ENCODE measurements at regions not wholly inside any gene's neighbourhood (a gene's known extent, or its start where the extent isn't known, plus 50 kb on each side); places are given as distances from the start of the nearest gene placed in this dataset.

- no peak for DNase-seq
Measured at GRCh38 chr4:100721077-100721476, 203.3 kb upstream of the EMCN start.

GRCh38 chr4:100716416-100716815 is 198.6 kb upstream of the EMCN start:
- DNase-seq, result no peak

- no peak for DNase-seq
Measured at GRCh38 chr4:100708776-100709175, 191.0 kb upstream of the EMCN start.

- no peak for DNase-seq
Measured at GRCh38 chr4:100707786-100708185, 190.0 kb upstream of the EMCN start.

GRCh38 chr4:100696531-100696930 is 178.7 kb upstream of the EMCN start:
- no peak for DNase-seq

- no peak for DNase-seq
Measured at GRCh38 chr4:100695871-100696270, 178.0 kb upstream of the EMCN start.

GRCh38 chr4:100695039-100695654 is 177.3 kb upstream of the EMCN start:
- no peak for DNase-seq

- no peak for DNase-seq
Measured at GRCh38 chr4:100694467-100694866, 176.6 kb upstream of the EMCN start.

- DNase-seq, result no peak
Measured at GRCh38 chr4:100690812-100691211, 173.0 kb upstream of the EMCN start.

GRCh38 chr4:100688368-100688767 is 170.5 kb upstream of the EMCN start:
- DNase-seq, result no peak

- DNase-seq, result no peak
Measured at GRCh38 chr4:100682477-100683218, 164.8 kb upstream of the EMCN start.

- DNase-seq, result no peak
Measured at GRCh38 chr4:100681289-100681688, 163.5 kb upstream of the EMCN start.

- no peak for DNase-seq
Measured at GRCh38 chr4:100679926-100680325, 162.1 kb upstream of the EMCN start.

GRCh38 chr4:100674976-100675375 is 157.2 kb upstream of the EMCN start:
- no peak for DNase-seq

- DNase-seq, result no peak
Measured at GRCh38 chr4:100657187-100657586, 139.4 kb upstream of the EMCN start.

- DNase-seq, result no peak
Measured at GRCh38 chr4:100651499-100652175, 133.8 kb upstream of the EMCN start.

GRCh38 chr4:100649417-100649816 is 131.6 kb upstream of the EMCN start:
- DNase-seq, result no peak

GRCh38 chr4:100644150-100644549 is 126.3 kb upstream of the EMCN start:
- DNase-seq, result no peak

GRCh38 chr4:100641336-100641735 is 123.5 kb upstream of the EMCN start:
- DNase-seq, result no peak

GRCh38 chr4:100635899-100636298 is 118.1 kb upstream of the EMCN start:
- DNase-seq, result no peak

GRCh38 chr4:100633269-100633668 is 115.4 kb upstream of the EMCN start:
- DNase-seq, result no peak

GRCh38 chr4:100632163-100632562 is 114.3 kb upstream of the EMCN start:
- no peak for DNase-seq

GRCh38 chr4:100631281-100631968 is 113.6 kb upstream of the EMCN start:
- no peak for DNase-seq

GRCh38 chr4:100630341-100630740 is 112.5 kb upstream of the EMCN start:
- DNase-seq, result no peak

All from NCI-H1436 (cell line).